GM18909 (cell line): ENCODE measurements at regions not wholly inside any gene's neighbourhood (a gene's known extent, or its start where the extent isn't known, plus 50 kb on each side); places are given as distances from the start of the nearest gene placed in this dataset.

ENCODE experiments used
- ATAC-seq: cut with Tn5 transposase; IDR thresholded peaks from one replicate; pipeline ENCODE4 v1.9.1; 2021; ENCODE audit warnings: mild to moderate bottlenecking; ENCODE audit not compliant: unreplicated experiment, poor library complexity

DNA sequence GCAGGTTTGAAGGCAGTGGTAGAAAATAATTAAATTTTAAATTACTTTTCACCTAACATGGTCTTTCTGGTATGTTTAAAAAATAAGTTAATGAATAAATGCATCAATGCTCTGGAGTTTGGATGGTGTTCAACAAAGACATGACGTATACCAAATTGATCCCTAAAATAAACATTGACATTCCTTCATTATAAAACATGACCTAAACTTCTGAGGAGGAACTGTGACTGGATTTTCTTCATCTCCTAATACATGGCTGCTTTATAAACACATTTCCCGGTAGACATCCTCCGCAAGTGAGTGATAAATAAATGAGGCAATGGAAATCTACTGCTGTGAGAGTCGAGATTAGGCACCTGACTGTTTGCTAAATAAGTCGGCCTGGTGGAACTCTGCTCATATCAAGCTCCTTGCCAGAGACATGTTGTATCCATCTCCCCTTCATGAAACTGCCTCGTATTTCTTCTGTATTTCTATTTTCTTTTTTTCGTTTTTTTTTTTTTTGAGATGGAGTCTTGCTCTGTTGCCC is 362.3 kb downstream of the RNF144A start:
- ATAC-seq = no peak

DNA sequence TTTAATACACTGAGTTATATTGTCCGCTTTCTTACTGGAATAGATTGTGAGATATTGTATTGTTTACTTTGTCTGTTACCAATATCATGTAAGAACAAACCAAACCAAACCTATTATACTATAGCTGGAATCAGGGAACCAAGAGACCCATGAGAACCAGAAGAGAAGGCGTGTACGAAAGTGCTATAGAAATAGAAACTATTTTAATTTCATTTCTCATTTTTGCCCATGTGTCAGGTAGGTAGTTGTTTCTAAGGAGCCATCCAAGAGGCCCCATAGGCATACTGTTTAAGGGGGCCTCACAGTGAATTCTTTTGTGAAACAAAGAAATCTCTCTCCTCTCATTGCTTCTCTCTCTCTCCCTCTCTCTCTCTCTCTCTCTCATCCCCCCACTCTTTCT is 363.6 kb downstream of the RNF144A start:
- ATAC-seq = no peak

DNA sequence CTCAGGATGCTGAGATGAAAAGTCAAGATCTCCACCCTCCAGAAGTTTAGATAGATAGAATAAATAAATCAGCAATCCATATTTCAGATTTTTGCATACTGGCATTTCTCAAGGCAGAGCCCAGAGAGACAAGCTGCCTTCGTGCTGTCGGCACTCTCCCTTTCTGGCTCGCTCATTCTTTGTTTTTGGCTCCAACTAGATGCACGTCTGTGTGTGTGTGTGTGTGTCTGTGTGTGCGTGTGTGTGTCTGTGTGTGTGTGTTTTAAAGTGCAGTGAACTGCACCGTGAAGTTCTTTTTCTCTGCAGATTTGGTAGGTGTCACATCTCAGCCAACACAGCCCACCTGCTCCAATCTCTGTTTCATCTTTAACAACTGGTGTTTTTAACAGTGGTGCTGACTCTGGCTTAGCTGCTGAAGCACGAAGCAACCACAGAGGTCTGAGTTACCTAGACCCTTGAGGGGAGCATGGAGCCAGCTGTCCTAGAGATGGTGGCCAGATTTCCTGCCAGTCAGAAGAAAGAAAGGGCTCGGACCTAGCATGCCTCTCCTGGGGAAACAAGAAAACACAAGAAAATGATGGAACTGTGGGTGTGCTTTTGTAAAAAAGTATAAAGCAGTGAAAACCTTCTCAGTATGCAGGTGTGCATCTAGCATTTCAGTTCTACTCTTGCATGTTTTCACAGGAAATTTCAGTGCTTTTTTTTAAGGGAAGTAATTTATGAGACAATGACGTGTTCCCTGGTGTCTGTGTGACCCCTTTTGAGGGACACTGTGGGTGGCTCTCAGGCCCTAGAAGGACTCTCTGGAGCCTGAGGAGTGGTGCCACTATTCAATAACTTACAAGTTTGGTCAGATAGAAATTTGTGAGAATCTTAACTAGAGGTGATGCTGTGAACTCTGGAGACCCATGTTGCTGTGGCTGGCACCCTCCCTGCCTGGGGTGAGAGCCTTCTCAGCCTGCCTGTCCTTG is 364.3 kb downstream of the RNF144A start:
- ATAC-seq = no peak

DNA sequence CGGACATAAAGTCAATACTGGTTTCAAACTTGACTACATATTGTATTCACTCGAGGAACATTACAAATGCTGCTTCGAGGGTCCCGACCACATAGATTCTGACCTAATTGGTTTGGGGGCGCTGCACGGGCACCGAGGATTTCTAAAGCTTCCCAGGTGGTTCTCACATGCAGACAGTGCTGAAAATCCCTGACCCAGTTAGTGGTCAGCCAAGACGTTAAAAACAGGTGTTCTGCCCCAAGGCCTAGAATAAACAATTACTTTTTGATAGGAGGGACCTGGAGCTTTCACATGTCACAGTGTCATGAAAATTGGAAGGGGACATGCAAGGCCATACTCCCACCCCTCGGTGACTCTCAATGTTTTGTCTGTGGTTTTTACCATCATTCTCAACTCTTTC is 368.9 kb downstream of the RNF144A start:
- ATAC-seq = no peak

DNA sequence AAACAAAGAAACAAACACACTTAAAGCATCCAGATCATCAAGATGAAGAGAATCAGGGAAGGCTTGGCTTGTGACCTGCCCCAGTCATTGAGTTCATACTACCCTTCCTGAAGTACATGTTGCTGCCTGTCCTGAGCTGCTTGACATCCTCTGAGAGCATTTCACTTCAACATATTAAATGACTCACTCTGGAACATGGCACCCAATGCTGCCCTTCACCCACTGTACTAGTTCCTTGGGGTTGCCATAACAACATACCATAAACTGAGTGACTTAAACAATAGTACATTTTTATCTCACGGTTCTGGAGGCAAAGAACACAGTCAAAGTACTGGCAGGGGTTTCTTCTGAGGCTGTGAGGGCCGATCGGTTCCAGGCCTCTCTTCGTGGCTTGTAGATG is 371.3 kb downstream of the RNF144A start:
- ATAC-seq = no peak

DNA sequence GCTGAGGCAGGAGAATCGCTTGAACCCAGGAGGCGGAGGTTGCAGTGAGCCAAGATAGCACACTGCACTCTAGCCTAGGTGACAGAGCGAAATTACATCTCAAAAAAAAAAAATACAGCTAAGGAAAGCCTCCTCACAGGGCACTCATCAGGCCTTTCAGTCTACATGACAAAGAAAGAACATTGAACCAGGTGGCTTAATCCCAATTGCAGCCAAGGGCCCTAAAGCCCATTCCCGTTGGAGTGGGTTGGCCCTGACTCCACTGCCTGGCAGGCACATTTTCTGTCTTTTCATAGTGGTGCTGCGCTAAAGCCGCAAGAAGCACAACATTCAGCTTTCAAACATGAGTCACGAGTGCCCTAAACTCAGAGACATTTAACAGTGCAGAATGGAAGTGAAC is 372.5 kb downstream of the RNF144A start:
- ATAC-seq = no peak

DNA sequence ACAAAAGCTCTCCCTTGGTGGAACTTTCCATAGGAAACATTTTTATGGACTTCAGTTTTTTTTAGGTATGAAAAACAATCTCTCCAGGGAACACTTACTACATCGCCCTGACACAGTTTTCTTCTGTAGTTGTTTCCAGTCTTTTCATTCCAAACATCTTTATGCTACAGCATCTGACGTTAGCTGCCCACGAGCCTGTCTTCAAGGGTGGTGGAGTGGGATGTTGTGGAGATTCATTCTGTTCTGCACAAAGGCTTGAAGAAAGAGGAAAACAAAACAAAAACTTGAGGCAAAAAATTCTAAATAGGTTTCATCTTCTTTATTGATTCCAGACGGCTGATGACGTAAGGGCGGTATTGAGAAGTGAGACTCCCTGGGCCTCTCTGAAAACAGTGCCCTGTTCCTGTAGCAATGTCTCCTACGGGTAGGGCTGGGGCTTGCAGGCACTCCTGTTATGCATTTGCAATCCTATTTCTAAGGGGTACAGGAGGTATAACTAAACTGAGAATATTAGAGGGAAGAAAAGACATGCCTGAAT is 375.0 kb downstream of the RNF144A start:
- ATAC-seq = no peak

DNA sequence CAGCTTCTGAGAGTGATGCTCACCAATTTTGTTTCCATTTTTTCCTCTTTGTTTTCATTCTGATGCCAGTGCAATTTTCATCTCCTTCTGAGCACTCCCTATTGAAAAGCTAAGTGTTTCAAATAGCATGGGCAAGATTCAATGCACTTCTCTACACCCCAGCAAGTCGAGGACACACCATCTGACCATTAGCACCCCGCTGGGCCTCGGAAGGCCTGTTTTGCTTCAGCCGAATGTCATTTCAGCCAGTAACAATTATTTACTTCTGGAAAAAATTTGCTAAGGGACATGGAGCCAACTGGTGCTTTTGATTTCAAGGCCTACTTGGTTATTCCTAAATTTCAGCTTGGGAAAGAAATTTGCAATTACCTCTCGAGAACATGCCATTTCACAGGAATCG is 392.4 kb downstream of the RNF144A start:
- ATAC-seq = no peak

DNA sequence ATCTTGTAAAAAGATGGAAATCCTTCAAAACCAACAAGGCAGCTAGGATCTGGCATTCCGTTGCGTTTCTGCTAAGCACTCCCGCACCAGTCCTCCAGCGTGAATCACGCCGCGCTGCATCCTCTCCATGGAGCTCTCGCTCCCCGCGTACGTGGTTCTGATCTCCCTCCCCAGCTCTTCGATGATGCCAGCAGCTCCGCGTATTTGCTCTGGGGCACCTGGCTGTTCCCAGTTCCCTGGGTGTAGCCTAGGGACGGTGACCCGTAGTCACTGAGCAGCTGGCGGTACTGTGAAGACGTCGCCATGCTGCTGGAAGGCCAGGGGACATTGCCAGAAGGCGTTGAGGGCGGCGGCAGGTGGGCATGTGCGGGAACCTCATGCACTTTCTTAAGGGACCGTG is 407.5 kb downstream of the RNF144A start:
- ATAC-seq = no peak

DNA sequence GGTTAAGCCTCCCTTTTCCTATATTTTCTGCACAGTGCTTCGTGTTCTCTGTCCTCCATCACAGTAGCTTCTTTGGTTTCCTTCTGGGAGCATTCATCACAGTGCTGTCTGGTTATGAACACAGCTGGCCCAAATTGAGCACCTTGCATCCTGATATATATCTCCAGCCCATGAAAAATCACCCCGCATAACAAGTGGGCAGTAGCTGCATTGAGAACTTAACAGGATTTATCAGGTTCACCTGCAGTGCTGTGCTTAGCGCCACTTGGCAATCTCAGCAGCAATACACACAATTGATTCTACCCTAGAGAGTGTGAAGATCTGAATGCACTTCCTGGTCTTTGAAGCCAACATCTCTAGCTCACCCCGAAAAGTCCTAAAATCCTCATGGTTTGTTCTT is 408.0 kb downstream of the RNF144A start:
- ATAC-seq = no peak

DNA sequence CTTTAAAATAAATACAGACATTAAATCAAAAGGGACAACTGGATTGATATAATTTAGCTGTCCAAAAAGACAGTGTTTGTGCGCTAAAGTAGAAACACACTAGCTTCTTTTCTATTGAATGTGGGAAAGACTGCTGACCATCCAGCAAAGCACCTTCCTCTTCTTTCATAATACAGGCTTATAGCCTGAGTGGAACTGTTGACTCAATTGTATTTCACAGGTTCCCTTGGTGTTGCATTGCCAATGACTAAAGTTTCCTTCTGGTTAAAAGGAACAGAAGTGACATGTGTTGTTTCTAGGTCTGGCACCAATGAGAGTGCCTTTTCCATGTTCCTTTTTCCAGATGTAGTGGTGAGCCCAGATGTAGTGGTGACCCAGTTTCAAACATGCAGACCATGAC is 412.3 kb downstream of the RNF144A start:
- ATAC-seq = no peak

DNA sequence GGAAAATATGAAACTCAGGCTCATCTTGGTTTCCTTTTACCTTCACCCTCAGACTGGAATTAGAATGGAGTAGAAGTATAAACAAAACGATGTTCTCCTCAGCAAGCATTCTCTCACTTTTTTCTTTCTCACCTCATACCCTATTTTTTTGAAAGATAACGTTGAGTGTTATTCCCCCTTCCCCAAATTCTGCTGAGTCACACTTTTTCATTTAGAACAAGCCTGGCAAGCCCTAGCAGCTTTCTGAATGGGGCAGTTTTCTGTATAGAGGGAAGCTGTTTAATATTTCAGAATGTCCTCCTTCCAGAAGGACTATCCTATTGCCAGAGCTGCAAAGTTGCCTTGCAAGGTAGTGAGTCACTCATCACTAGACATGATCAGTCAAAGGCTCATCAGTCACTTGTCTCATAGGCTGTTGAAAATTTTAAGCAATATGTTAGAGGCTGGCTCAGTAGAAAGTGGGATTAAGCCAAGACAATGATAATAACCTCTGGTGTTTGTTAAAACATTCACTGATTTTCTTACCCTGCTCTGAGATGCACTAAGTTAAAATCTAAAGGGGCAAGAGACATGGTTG is 416.1 kb downstream of the RNF144A start:
- no peak for ATAC-seq

DNA sequence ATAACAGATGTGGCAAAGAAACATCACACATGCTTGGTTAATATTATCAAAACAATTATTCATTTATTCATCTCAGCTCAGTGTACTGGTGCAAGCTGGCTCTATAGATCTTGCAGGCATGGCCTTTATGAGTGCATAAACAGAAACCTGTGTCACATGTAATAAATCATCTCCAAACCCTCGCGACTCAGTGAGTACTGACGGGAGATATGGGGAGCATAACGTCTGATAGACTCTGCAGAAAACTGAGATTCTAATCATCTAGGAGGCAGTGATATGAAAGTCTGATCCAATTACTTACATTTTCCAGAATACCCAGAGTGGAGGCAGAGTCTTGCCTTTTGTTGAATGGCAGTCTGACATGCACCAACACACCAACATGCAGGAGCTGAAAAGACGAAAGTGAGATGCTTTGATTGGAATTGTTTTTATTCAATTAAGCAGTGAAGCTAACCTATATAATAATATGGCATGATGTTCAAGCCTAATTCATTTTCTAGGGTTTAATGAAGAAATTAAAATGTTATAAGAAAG is 416.8 kb downstream of the RNF144A start:
- ATAC-seq = no peak

DNA sequence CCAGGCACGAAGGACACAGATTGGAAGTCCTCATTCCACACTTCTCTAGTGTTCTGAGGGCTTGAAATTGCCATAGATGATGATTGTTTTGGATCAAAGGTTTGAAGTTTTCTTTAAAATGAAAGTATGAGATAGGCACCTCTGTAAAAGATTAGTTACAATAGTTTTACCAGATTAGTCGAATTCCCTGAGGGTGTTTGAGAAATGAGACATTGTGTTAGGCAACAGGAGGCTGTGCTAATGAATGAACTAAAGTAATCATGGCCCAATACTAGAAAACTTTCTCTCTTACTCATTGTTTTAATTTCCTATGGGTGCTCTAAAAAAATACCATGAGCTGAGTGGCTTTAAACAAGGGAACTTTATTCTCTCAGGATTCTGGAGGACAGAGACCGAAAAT is 421.7 kb downstream of the RNF144A start:
- ATAC-seq = no peak

DNA sequence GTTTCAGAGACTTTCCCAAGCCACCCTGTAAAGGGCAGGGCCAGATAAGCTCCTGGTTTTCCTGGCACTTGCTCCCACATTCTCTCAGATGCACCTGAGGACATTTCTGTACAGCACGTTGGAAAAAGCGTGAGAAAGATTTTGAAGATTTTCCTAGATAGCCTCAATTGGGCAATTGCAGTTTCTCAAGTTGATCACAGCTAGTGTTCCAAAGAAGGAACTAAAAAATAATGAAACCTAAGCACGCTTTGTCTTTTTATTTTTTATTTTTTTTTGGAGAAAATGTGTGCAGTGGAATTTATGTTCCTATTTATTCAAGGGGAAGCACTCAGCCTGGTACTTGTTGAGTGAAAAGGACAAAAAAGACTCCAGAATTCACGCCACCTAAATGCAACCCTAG is 429.1 kb downstream of the RNF144A start:
- no peak for ATAC-seq

DNA sequence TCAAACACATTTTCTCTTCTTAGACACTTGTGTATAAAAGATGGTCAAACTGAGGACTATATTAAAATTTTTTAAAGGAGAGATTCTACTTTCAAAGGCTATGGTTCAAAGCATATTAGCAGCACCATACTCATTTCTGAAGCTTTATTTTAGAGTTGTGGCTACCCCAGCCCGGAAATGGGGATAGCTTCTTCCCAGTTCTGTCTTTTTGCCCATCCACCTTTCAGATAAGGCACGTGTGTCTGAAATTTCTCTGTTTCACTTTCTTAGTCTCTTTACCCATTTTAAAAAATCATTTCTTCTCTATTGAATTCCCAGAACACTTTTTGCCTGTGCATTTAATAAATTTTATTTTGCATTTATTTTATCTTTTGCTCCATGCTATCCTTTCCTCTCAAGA is 431.5 kb downstream of the RNF144A start:
- no peak for ATAC-seq

DNA sequence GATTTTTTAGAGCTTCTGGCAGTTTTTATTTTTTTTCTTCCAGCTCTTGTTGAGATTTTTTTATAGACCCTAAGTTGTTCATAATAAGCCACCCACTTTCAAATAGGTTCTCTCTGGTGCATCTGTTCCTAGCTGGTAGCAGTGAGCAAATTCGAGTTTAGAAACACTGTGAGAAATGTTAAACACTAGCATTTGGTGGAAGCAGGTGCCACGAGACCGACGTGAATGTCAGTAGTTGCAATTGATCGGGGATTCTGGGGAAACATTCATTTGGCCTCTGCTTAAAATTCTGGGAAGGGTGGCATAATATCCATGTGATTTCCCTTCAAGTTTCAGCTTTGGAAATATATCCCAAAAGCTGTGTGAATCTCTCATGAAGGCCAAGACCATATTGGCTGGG is 435.0 kb downstream of the RNF144A start:
- no peak for ATAC-seq

DNA sequence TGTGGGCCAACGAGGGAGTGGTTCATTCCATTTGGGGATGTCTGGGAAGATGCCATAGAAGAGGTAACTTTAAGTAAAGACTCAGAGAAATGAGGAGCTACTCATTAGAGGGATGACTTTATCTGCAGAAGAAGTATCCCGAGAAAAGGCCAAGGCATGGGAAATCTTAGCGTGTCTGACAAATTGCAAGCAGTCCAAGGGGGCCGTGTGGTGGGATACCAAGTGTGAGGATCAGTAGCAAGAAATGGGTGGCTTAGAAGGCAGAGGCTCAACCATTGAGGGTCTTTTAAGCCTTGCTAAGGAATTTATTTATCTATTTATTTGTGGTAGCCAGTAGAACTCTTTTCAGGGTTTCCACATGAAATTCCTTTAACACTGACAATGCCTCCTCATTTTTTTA is 436.4 kb downstream of the RNF144A start:
- ATAC-seq = no peak

DNA sequence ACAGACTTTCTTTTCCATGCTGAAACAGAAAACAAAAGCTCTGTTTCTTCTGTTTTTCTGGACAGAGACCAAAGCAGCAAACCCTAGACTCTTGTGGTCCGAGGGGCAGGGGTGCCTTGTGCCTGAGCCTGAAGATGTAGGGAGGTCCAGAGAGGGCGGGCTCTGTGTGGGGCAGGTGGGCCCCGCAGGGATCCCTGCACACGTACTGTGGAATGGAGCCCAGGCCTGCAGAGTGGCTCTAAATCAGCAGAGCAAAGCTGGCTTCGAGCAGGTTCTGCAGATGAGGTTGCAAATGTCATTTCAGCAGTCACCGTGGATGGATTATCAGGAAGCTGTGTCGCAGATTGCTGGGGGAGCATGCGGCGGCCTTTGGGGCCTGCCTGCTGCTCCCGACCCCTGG is 438.6 kb downstream of the RNF144A start:
- ATAC-seq = no peak

DNA sequence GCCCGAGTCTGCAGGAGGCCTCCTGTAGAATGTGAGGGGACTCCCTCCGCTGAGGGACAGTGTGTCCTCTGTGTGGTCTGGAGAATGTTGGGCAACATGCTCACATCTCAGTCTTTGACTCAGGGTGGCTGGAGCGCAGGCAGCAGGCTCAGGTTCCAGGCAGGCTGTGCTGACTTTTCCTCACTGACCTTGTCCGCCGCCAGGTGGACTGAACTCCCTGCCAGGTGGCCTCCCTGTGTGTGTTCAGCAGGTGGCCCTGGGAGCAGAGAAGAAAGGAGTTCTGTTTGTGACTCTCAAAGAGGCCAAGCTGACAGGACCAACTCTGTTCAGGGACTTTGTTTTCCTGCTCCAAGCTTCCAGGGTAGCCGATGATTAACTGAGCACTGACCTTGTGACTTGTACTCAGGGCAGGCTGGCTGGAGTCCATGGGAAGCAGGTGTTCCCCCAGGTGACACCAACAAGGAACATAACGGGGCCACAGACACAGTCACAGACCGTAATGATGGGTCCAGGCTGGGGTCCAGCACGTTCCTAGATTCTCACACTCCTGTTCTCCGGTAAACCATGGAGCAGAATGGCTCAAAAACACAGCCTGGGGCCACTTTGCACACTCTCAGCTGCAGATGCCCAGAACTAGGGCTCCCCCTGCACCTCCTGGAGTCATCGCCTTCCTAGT is 439.8 kb downstream of the RNF144A start:
- ATAC-seq = no peak

DNA sequence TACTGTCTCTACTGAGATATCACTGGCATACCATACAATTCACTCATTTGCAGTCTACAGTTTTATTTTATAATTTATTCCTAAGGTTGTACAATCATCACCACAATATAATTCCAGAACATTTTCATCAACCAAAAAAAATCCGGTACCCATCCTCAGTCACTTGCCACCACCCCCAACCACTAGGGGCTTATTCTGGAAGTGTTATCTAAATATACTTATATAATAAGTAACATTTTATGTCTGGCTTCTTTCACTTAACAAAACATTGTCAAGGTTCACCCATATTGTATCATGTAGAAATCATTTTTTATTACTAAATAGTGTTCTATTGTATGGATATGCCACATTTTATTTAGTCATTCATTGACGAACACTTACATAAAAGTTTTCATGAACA is 440.8 kb downstream of the RNF144A start:
- ATAC-seq = no peak
